ENCODE measurements at regions not wholly inside any gene's neighbourhood (a gene's known extent, or its start where the extent isn't known, plus 50 kb on each side); places are given as distances from the start of the nearest gene placed in this dataset.

DNA sequence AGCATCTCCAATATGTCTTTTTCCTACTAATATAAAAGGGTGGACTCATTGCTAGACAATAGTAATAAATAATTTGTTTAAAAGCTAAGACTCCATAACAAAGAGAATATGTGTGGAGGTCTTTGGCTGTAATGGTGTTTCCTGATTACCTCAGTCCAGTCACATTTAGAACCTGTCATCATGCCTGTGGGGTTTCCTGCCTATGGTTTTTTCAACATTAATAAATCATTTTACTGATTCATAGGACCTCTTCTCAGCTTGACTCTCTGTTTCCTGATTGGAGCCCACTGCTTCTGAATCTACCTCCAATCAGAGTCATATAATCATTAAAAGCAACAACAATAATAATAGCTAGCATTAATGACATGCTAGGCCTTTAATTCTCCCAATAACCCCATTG, 52.4 kb upstream of the GNAI1 start:
- CTCF ChIA-PET, result interaction anchor here (1.3 kb wide), 1 partner anchor 50 kb away, joined by 3 read pairs; no protein-coding TSS in a partner anchor
- POLR2A ChIA-PET, result no interaction called here
- TF ChIP-seq, protein P1, sequence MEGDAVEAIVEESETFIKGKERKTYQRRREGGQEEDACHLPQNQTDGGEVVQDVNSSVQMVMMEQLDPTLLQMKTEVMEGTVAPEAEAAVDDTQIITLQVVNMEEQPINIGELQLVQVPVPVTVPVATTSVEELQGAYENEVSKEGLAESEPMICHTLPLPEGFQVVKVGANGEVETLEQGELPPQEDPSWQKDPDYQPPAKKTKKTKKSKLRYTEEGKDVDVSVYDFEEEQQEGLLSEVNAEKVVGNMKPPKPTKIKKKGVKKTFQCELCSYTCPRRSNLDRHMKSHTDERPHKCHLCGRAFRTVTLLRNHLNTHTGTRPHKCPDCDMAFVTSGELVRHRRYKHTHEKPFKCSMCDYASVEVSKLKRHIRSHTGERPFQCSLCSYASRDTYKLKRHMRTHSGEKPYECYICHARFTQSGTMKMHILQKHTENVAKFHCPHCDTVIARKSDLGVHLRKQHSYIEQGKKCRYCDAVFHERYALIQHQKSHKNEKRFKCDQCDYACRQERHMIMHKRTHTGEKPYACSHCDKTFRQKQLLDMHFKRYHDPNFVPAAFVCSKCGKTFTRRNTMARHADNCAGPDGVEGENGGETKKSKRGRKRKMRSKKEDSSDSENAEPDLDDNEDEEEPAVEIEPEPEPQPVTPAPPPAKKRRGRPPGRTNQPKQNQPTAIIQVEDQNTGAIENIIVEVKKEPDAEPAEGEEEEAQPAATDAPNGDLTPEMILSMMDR (IDR thresholded peaks at IDR 0.05; ENCODE audit: control extremely low read depth, extremely low read depth, low read depth, missing control alignments), result no peak
- no peak for DNase-seq (ENCODE audit: extremely low spot score)

DNA sequence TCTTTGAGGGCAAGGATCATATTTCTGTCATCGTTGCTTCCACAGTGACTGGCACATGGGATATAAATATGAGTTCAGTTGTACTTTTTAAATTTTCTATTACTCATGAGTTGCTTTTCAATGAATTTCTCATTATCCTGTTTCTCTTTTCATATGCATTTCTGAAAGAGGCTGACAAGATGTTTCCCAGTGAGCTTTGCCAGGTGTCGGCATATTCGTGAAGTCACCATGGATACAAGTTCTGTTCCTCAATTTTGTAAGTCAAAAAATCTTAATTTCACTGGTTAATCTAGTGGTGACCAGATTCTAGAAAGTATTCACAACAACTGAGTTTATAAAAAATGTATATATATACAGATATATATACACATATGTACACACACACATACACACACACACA, 55.7 kb upstream of the GNAI1 start:
- DNase-seq (ENCODE audit: extremely low spot score), result no peak
- CTCF ChIA-PET, result interaction anchor here (1.0 to 1.3 kb wide), 2 partner anchors 10 to 573 kb away, joined by 3 read pairs; no protein-coding TSS in a partner anchor
- POLR2A ChIA-PET, result no interaction called here
- TF ChIP-seq, protein P1 (IDR thresholded peaks at IDR 0.05; ENCODE audit: control extremely low read depth, extremely low read depth, low read depth, missing control alignments), result no peak

DNA sequence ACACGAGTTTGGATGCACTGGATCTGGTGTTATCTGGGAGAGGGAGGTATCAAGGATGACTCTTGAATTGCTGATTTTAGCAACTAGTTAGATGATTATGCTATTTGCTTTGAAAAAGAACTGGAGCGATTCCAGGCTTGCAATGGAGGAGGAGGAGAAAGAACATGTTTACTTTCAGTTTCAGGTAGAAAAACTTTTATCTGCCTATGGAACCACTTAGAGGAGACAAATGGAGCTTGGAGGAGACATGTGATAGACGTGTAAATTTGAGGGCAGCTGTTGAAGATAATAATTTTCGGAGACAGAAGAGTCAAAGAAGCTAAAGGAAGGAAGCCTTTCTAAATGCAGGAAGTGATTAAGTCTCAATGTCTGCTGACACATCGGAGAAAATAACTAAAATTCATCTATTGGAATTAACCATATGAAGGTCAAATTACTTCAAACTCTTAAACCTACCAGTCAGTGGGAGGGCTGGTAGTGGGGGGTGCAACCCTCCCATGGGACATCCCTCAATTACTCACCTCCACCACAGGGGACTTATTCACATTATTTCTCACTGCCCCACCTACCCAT, 56.4 kb upstream of the GNAI1 start:
- ChIA-PET POLR2A (no interaction called here), CTCF (interaction anchor here (1.3 kb wide), 1 partner anchor 573 kb away, joined by 3 read pairs; no protein-coding TSS in a partner anchor)
- TF ChIP-seq, protein P1 (IDR thresholded peaks at IDR 0.05; ENCODE audit: control extremely low read depth, extremely low read depth, low read depth, missing control alignments), result no peak
- DNase-seq (ENCODE audit: extremely low spot score), result no peak

DNA sequence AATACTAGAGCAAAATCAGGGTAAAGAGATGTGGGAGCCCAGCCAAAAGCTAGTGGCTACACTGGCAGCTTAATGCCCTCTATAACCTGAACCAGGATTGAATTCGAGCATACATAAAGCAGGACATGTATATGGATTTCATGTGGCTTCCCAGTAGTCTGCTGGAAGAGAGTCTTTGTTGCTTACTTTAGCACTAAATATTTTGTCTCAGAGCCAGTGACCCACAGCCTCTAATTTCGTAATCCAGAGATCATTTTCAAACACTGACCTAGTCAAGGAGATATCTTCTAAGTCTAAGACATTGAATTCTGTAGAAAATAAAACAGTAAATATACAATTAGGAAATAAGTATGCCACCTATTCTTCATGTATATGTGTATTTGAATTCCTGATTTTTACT, 64.2 kb upstream of the GNAI1 start:
- DNase-seq (ENCODE audit: extremely low spot score), result no peak
- CTCF ChIA-PET, result no interaction called here
- POLR2A ChIA-PET, result no interaction called here
- TF ChIP-seq, protein P1 (IDR thresholded peaks at IDR 0.05; ENCODE audit: control extremely low read depth, extremely low read depth, low read depth, missing control alignments), result no peak

DNA sequence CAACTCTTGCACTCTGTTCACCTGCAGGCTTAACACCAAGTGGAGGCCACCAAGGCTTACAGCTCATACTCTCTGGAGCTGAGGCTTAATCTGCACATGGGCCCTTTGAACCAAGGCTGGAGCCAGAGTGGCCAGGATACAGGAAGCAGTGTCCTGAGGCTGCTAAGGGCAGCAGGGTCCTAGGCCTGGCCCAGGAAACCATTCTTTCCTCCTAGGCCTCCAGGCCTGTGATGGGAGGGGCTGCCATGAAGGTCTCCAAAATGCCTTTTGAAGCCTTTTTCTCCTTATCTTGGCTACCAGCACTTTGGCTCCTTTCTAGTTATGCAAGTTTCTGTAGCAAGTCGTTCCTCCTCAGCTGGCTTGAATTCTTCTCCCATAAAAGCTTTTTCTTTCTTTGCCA, 68.0 kb upstream of the GNAI1 start:
- TF ChIP-seq, protein P1 (IDR thresholded peaks at IDR 0.05; ENCODE audit: control extremely low read depth, extremely low read depth, low read depth, missing control alignments), result no peak
- POLR2A ChIA-PET, result no interaction called here
- DNase-seq (ENCODE audit: extremely low spot score), result no peak
- CTCF ChIA-PET, result interaction anchor here (1.5 kb wide), 1 partner anchor 20 kb away, joined by 4 read pairs; no protein-coding TSS in a partner anchor

DNA sequence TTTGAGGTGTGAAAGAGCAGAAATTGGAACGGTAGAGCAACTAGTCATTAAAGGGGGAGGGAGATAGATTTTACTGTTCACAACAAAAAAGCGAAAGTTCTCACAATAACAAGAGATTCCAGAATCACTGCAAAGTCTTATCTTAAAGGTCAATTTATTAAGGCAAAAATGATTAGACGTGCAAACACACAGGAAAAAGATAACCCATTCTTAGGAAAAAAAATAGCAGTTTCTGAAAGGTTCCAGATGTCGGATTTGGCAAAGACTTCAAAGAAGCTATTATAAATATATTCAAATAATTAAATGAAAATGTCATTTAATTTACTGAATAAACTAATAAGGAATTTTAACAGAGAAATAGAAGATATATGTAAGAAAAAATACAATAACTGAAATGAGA, 70.8 kb upstream of the GNAI1 start:
- ChIA-PET POLR2A (no interaction called here), CTCF (no interaction called here)
- TF ChIP-seq, protein P1 (IDR thresholded peaks at IDR 0.05; ENCODE audit: control extremely low read depth, extremely low read depth, low read depth, missing control alignments), result no peak

More for the DNA sequence above, 70.8 kb upstream of the GNAI1 start:
- DNase-seq (ENCODE audit: extremely low spot score), result no peak
